ENCODE measurements at regions not wholly inside any gene's neighbourhood (a gene's known extent, or its start where the extent isn't known, plus 50 kb on each side); places are given as distances from the start of the nearest gene placed in this dataset.

- Histone ChIP-seq H4K20me1 (ENCODE audit: insufficient read depth) (no peaks in the 10 kb centered on the region), H3K9me2 (ENCODE audit: insufficient read depth) (no peaks in the 10 kb centered on the region), H3K4me1 (ENCODE audit: control insufficient read depth in 1 of 2, insufficient read depth in 2 of 2, low read length in 2 of 2) (no peaks in the 10 kb centered on the region), H3K27ac (ENCODE audit: low read depth, low read length) (no peak overlapping the region), H3K79me2 (ENCODE audit: insufficient read depth, low read length) (no peaks in the 10 kb centered on the region), H3K27me3 (ENCODE audit: insufficient read depth, low read length) (peaks cover 67% of the 10 kb centered on the region), H3K4me3 (replicated peaks in 1 of 2; ENCODE audit: low read depth in 1 of 2, low read length in 2 of 2) (no peak overlapping the region), H2AFZ (ENCODE audit: low read depth, low read length, poor library complexity, severe bottlenecking) (no peak overlapping the region), H3K36me3 (ENCODE audit: control insufficient read depth in 1 of 2, insufficient read depth in 2 of 2, low read length in 2 of 2) (no peaks in the 10 kb centered on the region), H3K4me2 (ENCODE audit: low read length) (no peak overlapping the region), H3K9ac (ENCODE audit: low read length) (no peak overlapping the region), H3K9me3 (ENCODE audit: control insufficient read depth in 1 of 2, insufficient read depth in 1 of 2, low read depth in 1 of 2, low read length in 2 of 2) (no peaks in the 10 kb centered on the region)
- POLR2A ChIA-PET, result interaction anchor here (0.7 kb wide), 1 partner anchor 88 kb away, joined by 3 read pairs; no protein-coding TSS in a partner anchor
- RAD21 ChIA-PET (ENCODE audit: low non-redundant PET in 1 of 2, low total read pairs in 2 of 2, uncharacterized antibody in 2 of 2, unreplicated experiment in 2 of 2), result no interaction called here
- no peak for ATAC-seq
- DNase-seq (ENCODE audit: low read depth, low spot score), result no peak
- CTCF ChIA-PET, result no interaction called here
- intact Hi-C loops (cut with micrococcal nuclease), result no loop called here
- TF ChIP-seq FOSL1 (IDR thresholded peaks at IDR 0.05; ENCODE audit: low read depth) (no peak), RAD21 (IDR thresholded peaks at IDR 0.05; ENCODE audit: low read depth) (no peak), SRF (IDR thresholded peaks at IDR 0.05; ENCODE audit: low read depth) (no peak), MAX (IDR thresholded peaks at IDR 0.05) (no peak), YY1 (IDR thresholded peaks at IDR 0.05; ENCODE audit: extremely low read depth, insufficient replicate concordance, low read depth, low read length) (no peak), EZH2 (IDR thresholded peaks at IDR 0.05) (no peak), ATF3 (IDR thresholded peaks at IDR 0.05) (no peak), ELF1 (IDR thresholded peaks at IDR 0.05; ENCODE audit: borderline replicate concordance, low read depth) (no peak)
- no TSS peak for BruUV-seq (replicated peaks)
These were observed 89.3 kb upstream of the LNX1 start for GRCh38 chr4:53680598-53680997.

GRCh38 chr4:53680168-53680567, 88.9 kb upstream of the LNX1 start:
- ATAC-seq (no peak), DNase-seq (ENCODE audit: low read depth, low spot score) (no peak)
- Histone ChIP-seq H3K4me2 (ENCODE audit: low read length) (no peak overlapping the region), H3K9ac (ENCODE audit: low read length) (no peak overlapping the region), H3K36me3 (ENCODE audit: control insufficient read depth in 1 of 2, insufficient read depth in 2 of 2, low read length in 2 of 2) (no peaks in the 10 kb centered on the region), H3K9me2 (ENCODE audit: insufficient read depth) (no peaks in the 10 kb centered on the region), H3K4me1 (ENCODE audit: control insufficient read depth in 1 of 2, insufficient read depth in 2 of 2, low read length in 2 of 2) (no peaks in the 10 kb centered on the region), H3K4me3 (replicated peaks in 1 of 2; ENCODE audit: low read depth in 1 of 2, low read length in 2 of 2) (no peak overlapping the region), H3K9me3 (ENCODE audit: control insufficient read depth in 1 of 2, insufficient read depth in 1 of 2, low read depth in 1 of 2, low read length in 2 of 2) (no peaks in the 10 kb centered on the region), H3K27me3 (ENCODE audit: insufficient read depth, low read length) (peaks cover 63% of the 10 kb centered on the region), H2AFZ (ENCODE audit: low read depth, low read length, poor library complexity, severe bottlenecking) (no peak overlapping the region), H3K79me2 (ENCODE audit: insufficient read depth, low read length) (no peaks in the 10 kb centered on the region), H4K20me1 (ENCODE audit: insufficient read depth) (no peaks in the 10 kb centered on the region), H3K27ac (ENCODE audit: low read depth, low read length) (no peak overlapping the region)
- ChIA-PET POLR2A (interaction anchor here (0.7 kb wide), 1 partner anchor 87 kb away, joined by 3 read pairs; no protein-coding TSS in a partner anchor), CTCF (no interaction called here), RAD21 (ENCODE audit: low non-redundant PET in 1 of 2, low total read pairs in 2 of 2, uncharacterized antibody in 2 of 2, unreplicated experiment in 2 of 2) (no interaction called here)
- intact Hi-C loops (cut with micrococcal nuclease), result no loop called here
- no TSS peak for BruUV-seq (replicated peaks)
- TF ChIP-seq CBX3 (IDR thresholded peaks at IDR 0.05; ENCODE audit: low read depth), result no peak
- TF ChIP-seq YY1 (IDR thresholded peaks at IDR 0.05; ENCODE audit: extremely low read depth, insufficient replicate concordance, low read depth, low read length), result no peak
- TF ChIP-seq FOSL1 (IDR thresholded peaks at IDR 0.05; ENCODE audit: low read depth), result no peak
- TF ChIP-seq SRF (IDR thresholded peaks at IDR 0.05; ENCODE audit: low read depth), result no peak
- TF ChIP-seq SP1 (IDR thresholded peaks at IDR 0.05; ENCODE audit: low read depth), result no peak
- no peak for TF ChIP-seq MAX (IDR thresholded peaks at IDR 0.05)
- TF ChIP-seq ATF3 (IDR thresholded peaks at IDR 0.05), result no peak
- TF ChIP-seq TCF7L2 (IDR thresholded peaks at IDR 0.05; ENCODE audit: borderline replicate concordance, extremely low read depth, insufficient read depth, insufficient read length), result no peak
- TF ChIP-seq REST (IDR thresholded peaks at IDR 0.05; ENCODE audit: low read depth), result no peak
- TF ChIP-seq, protein P1, sequence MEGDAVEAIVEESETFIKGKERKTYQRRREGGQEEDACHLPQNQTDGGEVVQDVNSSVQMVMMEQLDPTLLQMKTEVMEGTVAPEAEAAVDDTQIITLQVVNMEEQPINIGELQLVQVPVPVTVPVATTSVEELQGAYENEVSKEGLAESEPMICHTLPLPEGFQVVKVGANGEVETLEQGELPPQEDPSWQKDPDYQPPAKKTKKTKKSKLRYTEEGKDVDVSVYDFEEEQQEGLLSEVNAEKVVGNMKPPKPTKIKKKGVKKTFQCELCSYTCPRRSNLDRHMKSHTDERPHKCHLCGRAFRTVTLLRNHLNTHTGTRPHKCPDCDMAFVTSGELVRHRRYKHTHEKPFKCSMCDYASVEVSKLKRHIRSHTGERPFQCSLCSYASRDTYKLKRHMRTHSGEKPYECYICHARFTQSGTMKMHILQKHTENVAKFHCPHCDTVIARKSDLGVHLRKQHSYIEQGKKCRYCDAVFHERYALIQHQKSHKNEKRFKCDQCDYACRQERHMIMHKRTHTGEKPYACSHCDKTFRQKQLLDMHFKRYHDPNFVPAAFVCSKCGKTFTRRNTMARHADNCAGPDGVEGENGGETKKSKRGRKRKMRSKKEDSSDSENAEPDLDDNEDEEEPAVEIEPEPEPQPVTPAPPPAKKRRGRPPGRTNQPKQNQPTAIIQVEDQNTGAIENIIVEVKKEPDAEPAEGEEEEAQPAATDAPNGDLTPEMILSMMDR (IDR thresholded peaks at IDR 0.05 in 2 of 3, conservative IDR thresholded peaks at IDR 0.05 in 1 of 3; ENCODE audit: borderline replicate concordance in 1 of 3, insufficient read depth in 1 of 3, low read depth in 2 of 3, low read length in 2 of 3), result no peak
- no peak for TF ChIP-seq CEBPB (IDR thresholded peaks at IDR 0.05; ENCODE audit: low read depth)

Data from HCT116 (cell line).